ENCODE measurements at regions not wholly inside any gene's neighbourhood (a gene's known extent, or its start where the extent isn't known, plus 50 kb on each side); places are given as distances from the start of the nearest gene placed in this dataset.

DNA sequence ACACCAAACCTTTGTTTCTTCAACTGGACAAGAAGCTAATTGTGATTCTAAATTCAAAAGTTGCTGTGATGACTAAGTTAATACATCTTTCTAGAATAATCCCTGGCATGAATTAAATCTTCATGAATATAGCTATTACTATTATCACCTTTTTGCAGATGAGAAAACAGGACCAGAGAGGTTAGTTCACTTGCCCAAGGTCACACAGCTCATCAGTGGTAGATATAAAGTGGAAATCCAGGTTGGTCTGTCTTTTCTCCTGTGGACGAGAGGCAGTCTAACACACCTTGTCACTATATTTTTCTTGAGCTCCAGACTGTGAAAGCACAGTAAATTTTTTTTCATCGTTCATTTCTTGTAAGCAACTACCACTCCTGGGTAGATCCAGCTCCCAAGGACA, 247.6 kb upstream of the LRTM1 start:
- Mint-ChIP-seq H3K4me3 (no peak overlapping the region), H3K4me1 (peaks cover 36% of the 10 kb centered on the region), H3K27ac (no peak overlapping the region), H3K27me3 (ENCODE audit: low read depth) (no peaks in the 10 kb centered on the region), H3K36me3 (peaks cover 1% of the 10 kb centered on the region), H3K9me3 (peaks cover 11% of the 10 kb centered on the region)
- no peak for DNase-seq (ENCODE audit: low spot score in 2 of 2, unreplicated experiment in 2 of 2)
- TF ChIP-seq, protein P1, sequence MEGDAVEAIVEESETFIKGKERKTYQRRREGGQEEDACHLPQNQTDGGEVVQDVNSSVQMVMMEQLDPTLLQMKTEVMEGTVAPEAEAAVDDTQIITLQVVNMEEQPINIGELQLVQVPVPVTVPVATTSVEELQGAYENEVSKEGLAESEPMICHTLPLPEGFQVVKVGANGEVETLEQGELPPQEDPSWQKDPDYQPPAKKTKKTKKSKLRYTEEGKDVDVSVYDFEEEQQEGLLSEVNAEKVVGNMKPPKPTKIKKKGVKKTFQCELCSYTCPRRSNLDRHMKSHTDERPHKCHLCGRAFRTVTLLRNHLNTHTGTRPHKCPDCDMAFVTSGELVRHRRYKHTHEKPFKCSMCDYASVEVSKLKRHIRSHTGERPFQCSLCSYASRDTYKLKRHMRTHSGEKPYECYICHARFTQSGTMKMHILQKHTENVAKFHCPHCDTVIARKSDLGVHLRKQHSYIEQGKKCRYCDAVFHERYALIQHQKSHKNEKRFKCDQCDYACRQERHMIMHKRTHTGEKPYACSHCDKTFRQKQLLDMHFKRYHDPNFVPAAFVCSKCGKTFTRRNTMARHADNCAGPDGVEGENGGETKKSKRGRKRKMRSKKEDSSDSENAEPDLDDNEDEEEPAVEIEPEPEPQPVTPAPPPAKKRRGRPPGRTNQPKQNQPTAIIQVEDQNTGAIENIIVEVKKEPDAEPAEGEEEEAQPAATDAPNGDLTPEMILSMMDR (IDR thresholded peaks at IDR 0.05; ENCODE audit: unreplicated experiment), result no peak

DNA sequence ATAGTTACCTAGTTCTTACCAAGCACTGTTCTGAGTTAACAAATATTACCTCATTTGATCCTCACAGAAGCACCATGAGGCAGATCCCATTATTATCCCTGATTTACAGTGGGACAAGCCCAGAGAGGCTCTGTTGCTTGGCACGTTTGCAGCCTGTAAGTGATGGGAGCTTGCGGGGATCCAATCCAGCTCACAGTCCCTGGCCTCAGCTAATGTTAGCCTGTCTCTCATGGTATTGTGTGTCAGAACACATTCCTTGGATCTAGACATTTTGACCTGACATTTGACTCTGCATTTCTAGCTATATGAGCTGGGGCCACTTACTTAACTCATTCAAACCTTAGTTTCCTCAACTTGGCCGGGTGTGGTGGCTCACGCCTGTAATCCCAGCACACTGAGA, 246.9 kb upstream of the LRTM1 start:
- H3K27ac Mint-ChIP-seq, result no peak overlapping the region
- H3K4me3 Mint-ChIP-seq, result no peak overlapping the region
- TF ChIP-seq, protein P1 (IDR thresholded peaks at IDR 0.05; ENCODE audit: unreplicated experiment), result no peak

DNA sequence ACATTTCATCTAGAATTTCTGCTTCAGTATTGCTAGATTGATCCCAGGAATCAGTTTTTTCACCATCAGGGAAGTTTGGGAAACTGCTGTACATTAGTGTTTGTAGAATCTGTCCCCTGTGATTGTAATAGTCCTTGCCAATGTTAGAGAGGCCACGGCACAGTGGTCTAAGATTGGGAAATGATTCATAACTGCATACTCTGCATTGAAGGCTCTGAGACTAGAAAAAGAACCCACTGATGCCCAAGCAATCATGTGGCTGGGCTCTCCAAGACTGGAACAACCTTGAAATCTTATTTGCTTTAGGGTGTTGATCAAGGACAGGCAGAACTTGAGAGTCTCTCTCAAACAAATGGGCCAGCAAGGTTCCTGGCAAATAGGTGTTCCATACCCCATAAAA, 245.6 kb upstream of the LRTM1 start:
- Mint-ChIP-seq H3K27ac (no peak overlapping the region), H3K9me3 (peaks cover 11% of the 10 kb centered on the region), H3K27me3 (ENCODE audit: low read depth) (no peaks in the 10 kb centered on the region), H3K36me3 (peaks cover 1% of the 10 kb centered on the region), H3K4me1 (peaks cover 44% of the 10 kb centered on the region), H3K4me3 (no peak overlapping the region)
- TF ChIP-seq, protein P1 (IDR thresholded peaks at IDR 0.05; ENCODE audit: unreplicated experiment), result no peak
- no peak for DNase-seq (ENCODE audit: low spot score in 2 of 2, unreplicated experiment in 2 of 2)

More for the DNA sequence above, 246.9 kb upstream of the LRTM1 start:
- Mint-ChIP-seq H3K36me3 (peaks cover 1% of the 10 kb centered on the region), H3K4me1 (peaks cover 42% of the 10 kb centered on the region), H3K27me3 (ENCODE audit: low read depth) (no peaks in the 10 kb centered on the region), H3K9me3 (peaks cover 11% of the 10 kb centered on the region)
- no peak for DNase-seq (ENCODE audit: low spot score in 2 of 2, unreplicated experiment in 2 of 2)

DNA sequence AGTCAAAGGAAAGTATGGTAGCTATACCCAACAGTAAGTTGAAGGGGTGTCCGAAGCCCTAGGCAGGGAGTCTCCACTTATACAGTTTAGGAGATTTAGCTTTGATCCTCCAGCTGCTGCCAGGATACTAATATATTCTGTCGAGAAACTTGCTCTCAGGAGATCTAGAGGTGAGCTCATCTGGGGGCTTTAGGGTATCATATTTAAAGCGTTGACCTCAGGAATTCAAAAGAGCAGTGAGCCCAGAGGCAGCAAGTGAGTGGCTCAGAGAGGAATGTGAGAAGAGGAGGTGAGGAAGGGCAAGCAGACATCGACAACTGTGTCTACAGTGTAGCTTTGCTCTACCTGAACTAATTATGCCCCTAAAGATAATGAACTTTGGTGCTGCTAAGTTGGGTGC, 245.1 kb upstream of the LRTM1 start:
- no peak for DNase-seq (ENCODE audit: low spot score in 2 of 2, unreplicated experiment in 2 of 2)
- Mint-ChIP-seq H3K36me3 (peaks cover 1% of the 10 kb centered on the region), H3K27ac (no peak overlapping the region), H3K4me1 (peaks cover 41% of the 10 kb centered on the region), H3K9me3 (peaks cover 11% of the 10 kb centered on the region), H3K4me3 (no peak overlapping the region), H3K27me3 (ENCODE audit: low read depth) (no peaks in the 10 kb centered on the region)
- TF ChIP-seq, protein P1 (IDR thresholded peaks at IDR 0.05; ENCODE audit: unreplicated experiment), result no peak

DNA sequence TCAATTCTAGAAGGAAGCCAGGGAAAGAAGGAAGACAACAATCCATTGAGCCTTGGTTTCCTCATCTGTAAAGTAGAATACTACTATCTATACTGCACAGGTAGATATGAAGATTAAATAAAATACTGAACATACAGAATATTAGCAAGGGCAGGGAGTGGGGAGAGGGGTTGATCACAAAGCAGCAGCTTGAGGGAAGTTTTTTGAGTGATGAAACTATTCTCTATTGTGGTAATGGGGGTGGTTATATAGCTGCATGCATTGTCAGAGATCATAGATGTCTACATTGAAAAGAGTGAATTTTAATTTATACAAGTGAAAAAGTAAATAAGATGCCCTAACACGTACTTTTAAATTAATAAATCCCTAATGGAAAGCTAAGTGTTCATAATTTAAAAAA, 242.6 kb upstream of the LRTM1 start:
- DNase-seq (ENCODE audit: low spot score in 2 of 2, unreplicated experiment in 2 of 2), result no peak
- Mint-ChIP-seq H3K27me3 (ENCODE audit: low read depth) (no peaks in the 10 kb centered on the region), H3K27ac (peak overlapping the region; percentile 84), H3K36me3 (peaks cover 1% of the 10 kb centered on the region), H3K9me3 (peaks cover 11% of the 10 kb centered on the region), H3K4me3 (no peak overlapping the region), H3K4me1 (peaks cover 31% of the 10 kb centered on the region)
- TF ChIP-seq, protein P1 (IDR thresholded peaks at IDR 0.05; ENCODE audit: unreplicated experiment), result no peak

DNA sequence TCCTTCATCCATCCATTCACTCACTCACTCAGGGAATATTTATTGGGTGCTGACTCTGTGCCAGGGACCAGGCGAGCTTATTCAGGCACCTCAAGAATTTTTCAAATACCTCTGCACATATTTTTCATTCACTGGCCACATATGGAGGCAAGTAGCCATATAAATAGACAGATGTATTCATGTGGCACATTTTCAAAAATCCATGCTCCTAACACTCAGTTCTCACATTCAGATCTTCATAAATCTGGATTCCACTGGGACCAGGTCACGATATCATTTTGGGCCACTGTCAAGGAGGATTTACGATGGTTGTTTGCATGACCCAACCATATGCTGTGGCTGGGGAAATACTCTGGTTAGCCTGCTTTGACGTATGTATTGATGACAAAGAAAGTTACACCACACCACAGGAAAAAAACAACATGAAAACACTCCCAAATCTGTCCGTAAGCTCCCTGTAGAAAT, 241.8 kb upstream of the LRTM1 start:
- TF ChIP-seq, protein P1 (IDR thresholded peaks at IDR 0.05; ENCODE audit: unreplicated experiment), result no peak
- Mint-ChIP-seq H3K4me1 (peaks cover 31% of the 10 kb centered on the region), H3K4me3 (no peak overlapping the region), H3K27me3 (ENCODE audit: low read depth) (no peaks in the 10 kb centered on the region), H3K36me3 (peaks cover 1% of the 10 kb centered on the region), H3K27ac (peak overlapping the region; percentile 84), H3K9me3 (peaks cover 11% of the 10 kb centered on the region)
- DNase-seq (ENCODE audit: low spot score in 2 of 2, unreplicated experiment in 2 of 2), result no peak

Data from mesothelial cell of epicardium (in vitro differentiated cells).